Keratinocyte (primary cell): ENCODE measurements at regions not wholly inside any gene's neighbourhood (a gene's known extent, or its start where the extent isn't known, plus 50 kb on each side); places are given as distances from the start of the nearest gene placed in this dataset.

Source experiments
- DNase-seq: peaks from one replicate; pipeline ENCODE4 v3.0.0-alpha.2; 2011; ENCODE audit warnings: low read depth, missing footprints, low spot score
- FAIRE-seq: peaks from 2 replicates; lab custom pipeline; 2011; peaks lifted over from hg19 to GRCh38; lab: Jason Lieb, UNC
- H2AFZ ChIP-seq: 2 replicates; pipeline ENCODE4 v1.6.0; 2012; ENCODE audit warnings: low read length, control low read depth, inconsistent platforms; ENCODE audit not compliant: control insufficient read depth
- H3K27ac ChIP-seq: 2 replicates; pipeline ENCODE4 v1.5.1; 2011; ENCODE audit warnings: low read length; ENCODE audit not compliant: control insufficient read depth, insufficient read depth
- H3K27me3 ChIP-seq: 3 replicates; pipeline ENCODE4 v1.6.0; 2011; ENCODE audit warnings: low read length; ENCODE audit not compliant: control insufficient read depth, insufficient read depth; ENCODE audit errors: extremely low read depth
- H3K36me3 ChIP-seq, 2 experiments: 2 replicates in 1 of 2; 3 replicates in 1 of 2; pipeline ENCODE4 v1.5.1; 2011; ENCODE audit warnings: low read length in 2 of 2, mild to moderate bottlenecking in 1 of 2; ENCODE audit not compliant: control insufficient read depth in 2 of 2, insufficient read depth in 2 of 2; ENCODE audit errors: extremely low read depth in 1 of 2
- H3K4me1 ChIP-seq: 3 replicates; pipeline ENCODE4 v1.5.1; 2011; ENCODE audit warnings: low read length; ENCODE audit not compliant: control insufficient read depth, insufficient read depth; ENCODE audit errors: extremely low read depth
- H3K4me2 ChIP-seq: 3 replicates; pipeline ENCODE4 v1.6.0; 2011; ENCODE audit warnings: low read depth, low read length; ENCODE audit not compliant: control insufficient read depth, insufficient read depth; ENCODE audit errors: extremely low read depth
- H3K4me3 ChIP-seq, 3 experiments: fragments of 200-600 bp in 1 of 3; sonication (generic) in 1 of 3; 2 replicates in 2 of 3; 3 replicates in 1 of 3; pipeline ENCODE4 v1.5.1; 2011 to 2016; ENCODE audit warnings: low read length in 3 of 3, mild to moderate bottlenecking in 3 of 3, control low read depth in 2 of 3, inconsistent platforms in 1 of 3, low read depth in 1 of 3, mixed read lengths in 1 of 3, mixed run types in 1 of 3, moderate library complexity in 1 of 3; ENCODE audit not compliant: control insufficient read depth in 2 of 3, insufficient read depth in 2 of 3; ENCODE audit errors: extremely low read depth in 1 of 3
- H3K79me2 ChIP-seq: 2 replicates; pipeline ENCODE4 v1.6.0; 2012; ENCODE audit warnings: low read length; ENCODE audit not compliant: control insufficient read depth, insufficient read depth
- H3K9ac ChIP-seq: 3 replicates; pipeline ENCODE4 v1.6.0; 2011; ENCODE audit warnings: low read length; ENCODE audit not compliant: control insufficient read depth, insufficient read depth; ENCODE audit errors: extremely low read depth
- H3K9me1 ChIP-seq: 3 replicates; pipeline ENCODE4 v1.6.0; 2011; ENCODE audit warnings: low read length; ENCODE audit not compliant: control insufficient read depth, insufficient read depth; ENCODE audit errors: extremely low read depth
- H3K9me3 ChIP-seq: 2 replicates; pipeline ENCODE4 v1.5.1; 2012; ENCODE audit warnings: low read depth, low read length; ENCODE audit not compliant: control insufficient read depth
- H4K20me1 ChIP-seq: 3 replicates; pipeline ENCODE4 v1.6.0; 2011; ENCODE audit warnings: low read length; ENCODE audit not compliant: control insufficient read depth, insufficient read depth; ENCODE audit errors: extremely low read depth
- EZH2 ChIP-seq: IDR thresholded peaks from one replicate; pipeline ENCODE4 v1.6.1; 2012; ENCODE audit warnings: inconsistent platforms, mild to moderate bottlenecking, low read length, moderate library complexity
- dilution Hi-C: fragments of 300-500 bp; cut with MboI; formaldehyde crosslinking; loops from one replicate; pipeline ENCODE4 v1.7.0; 2020; ENCODE audit warnings: low sequenced_read_pairs; ENCODE audit not compliant: extremely low pct_ligation_motif_present
- TF ChIP-seq, protein P1 (sequence below), 3 experiments: IDR thresholded peaks in 1 of 3; conservative IDR thresholded peaks in 1 of 3; optimal IDR thresholded peaks in 1 of 3; 2 replicates in 2 of 3; 3 replicates in 1 of 3; pipeline versions ENCODE3 to v1.5.1; 2011; ENCODE audit warnings: low read length in 3 of 3, mild to moderate bottlenecking in 3 of 3, moderate library complexity in 2 of 3, control low read depth in 1 of 3, inconsistent platforms in 1 of 3; ENCODE audit not compliant: insufficient read depth in 2 of 3; ENCODE audit errors: extremely low read depth in 1 of 3

DNA sequence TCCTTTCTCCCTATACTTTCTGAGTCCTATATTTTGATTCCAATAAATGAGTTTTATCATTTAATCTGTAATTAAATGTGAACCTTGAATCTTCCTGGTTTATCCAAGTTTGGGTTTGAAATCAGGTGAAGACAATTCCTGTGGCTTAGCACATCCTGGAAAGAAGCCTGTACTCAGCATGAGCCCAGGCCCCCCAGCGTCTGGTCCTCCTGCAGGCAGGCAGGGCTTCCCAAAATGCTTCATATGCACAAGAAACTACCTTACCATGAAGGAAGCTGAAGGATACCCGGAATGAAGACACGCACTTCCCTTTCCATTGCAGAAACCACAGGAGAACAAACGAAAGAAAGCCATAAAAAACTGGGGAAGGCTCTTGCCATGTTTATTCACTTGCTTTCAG is 157.4 kb upstream of the PDE10A start:
- Histone ChIP-seq H3K4me3 (no peak overlapping the region), H3K4me1 (no peaks in the 10 kb centered on the region), H2AFZ (no peak overlapping the region), H3K36me3 (no peaks in the 10 kb centered on the region), H3K27ac (no peak overlapping the region), H3K4me2 (no peak overlapping the region), H3K9me1 (no peaks in the 10 kb centered on the region), H3K27me3 (no peaks in the 10 kb centered on the region), H4K20me1 (no peaks in the 10 kb centered on the region), H3K9ac (no peak overlapping the region), H3K79me2 (no peaks in the 10 kb centered on the region), H3K9me3 (no peaks in the 10 kb centered on the region)
- no peak for FAIRE-seq
- TF ChIP-seq, protein P1, sequence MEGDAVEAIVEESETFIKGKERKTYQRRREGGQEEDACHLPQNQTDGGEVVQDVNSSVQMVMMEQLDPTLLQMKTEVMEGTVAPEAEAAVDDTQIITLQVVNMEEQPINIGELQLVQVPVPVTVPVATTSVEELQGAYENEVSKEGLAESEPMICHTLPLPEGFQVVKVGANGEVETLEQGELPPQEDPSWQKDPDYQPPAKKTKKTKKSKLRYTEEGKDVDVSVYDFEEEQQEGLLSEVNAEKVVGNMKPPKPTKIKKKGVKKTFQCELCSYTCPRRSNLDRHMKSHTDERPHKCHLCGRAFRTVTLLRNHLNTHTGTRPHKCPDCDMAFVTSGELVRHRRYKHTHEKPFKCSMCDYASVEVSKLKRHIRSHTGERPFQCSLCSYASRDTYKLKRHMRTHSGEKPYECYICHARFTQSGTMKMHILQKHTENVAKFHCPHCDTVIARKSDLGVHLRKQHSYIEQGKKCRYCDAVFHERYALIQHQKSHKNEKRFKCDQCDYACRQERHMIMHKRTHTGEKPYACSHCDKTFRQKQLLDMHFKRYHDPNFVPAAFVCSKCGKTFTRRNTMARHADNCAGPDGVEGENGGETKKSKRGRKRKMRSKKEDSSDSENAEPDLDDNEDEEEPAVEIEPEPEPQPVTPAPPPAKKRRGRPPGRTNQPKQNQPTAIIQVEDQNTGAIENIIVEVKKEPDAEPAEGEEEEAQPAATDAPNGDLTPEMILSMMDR (optimal IDR thresholded peaks at IDR 0.05 in 1 of 3, IDR thresholded peaks at IDR 0.05 in 1 of 3, conservative IDR thresholded peaks at IDR 0.05 in 1 of 3; ENCODE audit: extremely low read depth in 1 of 3, insufficient read depth in 2 of 3, low read length in 3 of 3) = no peak
- TF ChIP-seq EZH2 = no peak
- dilution Hi-C loops = no loop called here
- no peak for DNase-seq

DNA sequence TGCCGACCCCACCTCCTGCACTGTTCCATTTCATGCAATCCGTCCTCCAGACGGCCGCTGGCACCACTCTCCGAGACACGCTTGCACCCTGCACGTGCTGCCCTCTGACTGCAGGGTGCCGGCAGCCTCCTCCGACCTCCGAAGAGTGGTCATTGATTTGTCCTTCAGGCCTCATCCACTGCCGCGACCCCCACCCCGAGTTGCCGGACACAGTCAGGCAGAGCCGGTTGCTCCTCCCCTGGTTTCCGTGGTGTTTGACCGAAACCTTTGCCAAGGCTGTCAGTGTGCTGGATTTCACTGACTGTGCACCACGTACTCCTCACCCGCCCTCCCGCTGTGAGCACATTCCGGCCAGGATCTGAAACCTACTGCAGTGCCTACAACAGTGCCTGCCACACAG is 156.4 kb upstream of the PDE10A start:
- TF ChIP-seq, protein P1 (optimal IDR thresholded peaks at IDR 0.05 in 1 of 3, IDR thresholded peaks at IDR 0.05 in 1 of 3, conservative IDR thresholded peaks at IDR 0.05 in 1 of 3; ENCODE audit: extremely low read depth in 1 of 3, insufficient read depth in 2 of 3, low read length in 3 of 3) = no peak
- no peak for TF ChIP-seq EZH2
- Histone ChIP-seq H3K4me3 (no peak overlapping the region), H3K27ac (no peak overlapping the region), H3K4me1 (no peaks in the 10 kb centered on the region), H4K20me1 (no peaks in the 10 kb centered on the region), H3K36me3 (no peaks in the 10 kb centered on the region), H3K27me3 (no peaks in the 10 kb centered on the region), H3K9me1 (no peaks in the 10 kb centered on the region), H3K9ac (no peak overlapping the region), H3K4me2 (no peak overlapping the region), H3K9me3 (no peaks in the 10 kb centered on the region), H3K79me2 (no peaks in the 10 kb centered on the region), H2AFZ (no peak overlapping the region)
- DNase-seq = no peak
- no peak for FAIRE-seq
- dilution Hi-C loops = no loop called here
